ENCODE measurements at regions not wholly inside any gene's neighbourhood (a gene's known extent, or its start where the extent isn't known, plus 50 kb on each side); places are given as distances from the start of the nearest gene placed in this dataset.
A peak's percentile ranks its signal among the peaks of the same experiment; 100 is the strongest.
"Not testable (repeated sequence)": the region's sequence is repeated elsewhere in the genome, so short reads cannot be mapped to it uniquely, and the experiment has no call there.

- WGBS, result 32% methylated on average over 1 of the region's 1 CpG
- Histone ChIP-seq H3K27ac (ENCODE audit: low read length) (no peak overlapping the region), H3K4me1 (ENCODE audit: control insufficient read depth, insufficient read depth, low read length) (no peaks in the 10 kb centered on the region), H3K4me3 (ENCODE audit: low read length) (no peak overlapping the region), H3K9me3 (ENCODE audit: control insufficient read depth, low read length) (no peaks in the 10 kb centered on the region), H3K27me3 (ENCODE audit: control insufficient read depth, insufficient read depth) (no peaks in the 10 kb centered on the region)
- no peak for DNase-seq
- ATAC-seq, result no peak
- intact Hi-C loops (cut with DNase I), result no loop called here
These were observed 962.3 kb downstream of the EPHA3 start for GRCh38 chr3:90069748-90070147.

- Histone ChIP-seq H3K4me1 (ENCODE audit: control insufficient read depth, insufficient read depth, low read length) (no peaks in the 10 kb centered on the region), H3K27me3 (ENCODE audit: control insufficient read depth, insufficient read depth) (no peaks in the 10 kb centered on the region), H3K27ac (ENCODE audit: low read length) (no peak overlapping the region), H3K9me3 (ENCODE audit: control insufficient read depth, low read length) (no peaks in the 10 kb centered on the region), H3K4me3 (ENCODE audit: low read length) (no peak overlapping the region)
- ATAC-seq, result no peak
- intact Hi-C loops (cut with DNase I), result no loop called here
- no peak for DNase-seq
These were observed 968.7 kb downstream of the EPHA3 start for GRCh38 chr3:90076136-90076535.

- no peak overlapping the region for H3K4me3 ChIP-seq (ENCODE audit: low read length)
- H3K9me3 ChIP-seq (ENCODE audit: control insufficient read depth, low read length), result no peaks in the 10 kb centered on the region
- no peaks in the 10 kb centered on the region for H3K27me3 ChIP-seq (ENCODE audit: control insufficient read depth, insufficient read depth)
- H3K4me1 ChIP-seq (ENCODE audit: control insufficient read depth, insufficient read depth, low read length), result no peaks in the 10 kb centered on the region
- no peak for DNase-seq
- H3K27ac ChIP-seq (ENCODE audit: low read length), result no peak overlapping the region
- ATAC-seq, result no peak
- intact Hi-C loops (cut with DNase I), result no loop called here
- WGBS, result 76% methylated on average over 1 of the region's 1 CpG
These were observed 973.6 kb downstream of the EPHA3 start for GRCh38 chr3:90080988-90081387.

- intact Hi-C loops (cut with DNase I); ATAC-seq; H3K4me1 ChIP-seq (ENCODE audit: control insufficient read depth, insufficient read depth, low read length); H3K9me3 ChIP-seq (ENCODE audit: control insufficient read depth, low read length); H3K27me3 ChIP-seq (ENCODE audit: control insufficient read depth, insufficient read depth); DNase-seq; H3K4me3 ChIP-seq (ENCODE audit: low read length); H3K27ac ChIP-seq (ENCODE audit: low read length): not testable (repeated sequence)
- WGBS, result 73% methylated on average over 8 of the region's 8 CpGs
These were observed 978.9 kb downstream of the EPHA3 start for GRCh38 chr3:90086297-90086696.

GRCh38 chr3:90087703-90088102 is 980.3 kb downstream of the EPHA3 start:
- Histone ChIP-seq H3K4me3 (ENCODE audit: low read length) (no peak overlapping the region), H3K4me1 (ENCODE audit: control insufficient read depth, insufficient read depth, low read length) (no peaks in the 10 kb centered on the region), H3K27ac (ENCODE audit: low read length) (no peak overlapping the region), H3K9me3 (ENCODE audit: control insufficient read depth, low read length) (no peaks in the 10 kb centered on the region), H3K27me3 (ENCODE audit: control insufficient read depth, insufficient read depth) (no peaks in the 10 kb centered on the region)
- ATAC-seq (no peak), DNase-seq (no peak)
- intact Hi-C loops (cut with DNase I), result no loop called here
- WGBS, result 98% methylated on average over 2 of the region's 2 CpGs

GRCh38 chr3:90091549-90091948 is 984.1 kb downstream of the EPHA3 start:
- H3K4me3 ChIP-seq (ENCODE audit: low read length), result no peak overlapping the region
- H3K27me3 ChIP-seq (ENCODE audit: control insufficient read depth, insufficient read depth), result no peaks in the 10 kb centered on the region
- ATAC-seq (peak in 1 of 2 donors; percentile 62), DNase-seq (peak in 1 of 3 donors; percentile 28)
- H3K4me1 ChIP-seq (ENCODE audit: control insufficient read depth, insufficient read depth, low read length), result no peaks in the 10 kb centered on the region
- intact Hi-C loops (cut with DNase I), result loop anchor here in 1 of 4 donors (10.0 kb wide), 1 partner anchor 1877 kb away; no protein-coding TSS in a partner anchor
- 22% methylated on average over 2 of the region's 2 CpGs for WGBS
- no peaks in the 10 kb centered on the region for H3K9me3 ChIP-seq (ENCODE audit: control insufficient read depth, low read length)
- no peak overlapping the region for H3K27ac ChIP-seq (ENCODE audit: low read length)

GRCh38 chr3:90092994-90093393 is 985.6 kb downstream of the EPHA3 start:
- no peak overlapping the region for H3K27ac ChIP-seq (ENCODE audit: low read length)
- 65% methylated on average over 1 of the region's 1 CpG for WGBS

GRCh38 chr3:90095811-90096210 is 988.4 kb downstream of the EPHA3 start:
- H3K4me3 ChIP-seq (ENCODE audit: low read length), result no peak overlapping the region
- ATAC-seq (no peak), DNase-seq (no peak)
- WGBS, result 64% methylated on average over 2 of the region's 2 CpGs
- intact Hi-C loops (cut with DNase I), result loop anchor here in 1 of 4 donors (10.0 kb wide), 1 partner anchor 1881 kb away; no protein-coding TSS in a partner anchor
- no peak overlapping the region for H3K27ac ChIP-seq (ENCODE audit: low read length)
- no peaks in the 10 kb centered on the region for H3K27me3 ChIP-seq (ENCODE audit: control insufficient read depth, insufficient read depth)
- H3K9me3 ChIP-seq (ENCODE audit: control insufficient read depth, low read length), result no peaks in the 10 kb centered on the region
- no peaks in the 10 kb centered on the region for H3K4me1 ChIP-seq (ENCODE audit: control insufficient read depth, insufficient read depth, low read length)

More at GRCh38 chr3:90092994-90093393, 985.6 kb downstream of the EPHA3 start:
- intact Hi-C loops (cut with DNase I), result loop anchor here in 1 of 4 donors (10.0 kb wide), 1 partner anchor 1878 kb away; no protein-coding TSS in a partner anchor
- Histone ChIP-seq H3K9me3 (ENCODE audit: control insufficient read depth, low read length) (no peaks in the 10 kb centered on the region), H3K4me1 (ENCODE audit: control insufficient read depth, insufficient read depth, low read length) (no peaks in the 10 kb centered on the region), H3K4me3 (ENCODE audit: low read length) (no peak overlapping the region), H3K27me3 (ENCODE audit: control insufficient read depth, insufficient read depth) (no peaks in the 10 kb centered on the region)
- ATAC-seq, result no peak
- DNase-seq, result no peak

- no peaks in the 10 kb centered on the region for H3K9me3 ChIP-seq (ENCODE audit: control insufficient read depth, low read length)
- DNase-seq, result no peak
- WGBS, result 90% methylated on average over 1 of the region's 1 CpG
- H3K4me1 ChIP-seq (ENCODE audit: control insufficient read depth, insufficient read depth, low read length), result no peaks in the 10 kb centered on the region
- no peaks in the 10 kb centered on the region for H3K27me3 ChIP-seq (ENCODE audit: control insufficient read depth, insufficient read depth)
- ATAC-seq, result no peak
- intact Hi-C loops (cut with DNase I), result loop anchor here in 1 of 4 donors (10.0 kb wide), 1 partner anchor 1885 kb away; no protein-coding TSS in a partner anchor
- H3K27ac ChIP-seq (ENCODE audit: low read length), result no peak overlapping the region
- H3K4me3 ChIP-seq (ENCODE audit: low read length), result no peak overlapping the region
These were observed 992.1 kb downstream of the EPHA3 start for GRCh38 chr3:90099493-90099892.

- no peak for ATAC-seq
- Histone ChIP-seq H3K9me3 (ENCODE audit: control insufficient read depth, low read length) (no peaks in the 10 kb centered on the region), H3K4me3 (ENCODE audit: low read length) (no peak overlapping the region), H3K4me1 (ENCODE audit: control insufficient read depth, insufficient read depth, low read length) (no peaks in the 10 kb centered on the region), H3K27ac (ENCODE audit: low read length) (no peak overlapping the region), H3K27me3 (ENCODE audit: control insufficient read depth, insufficient read depth) (no peaks in the 10 kb centered on the region)
- no peak for DNase-seq
- intact Hi-C loops (cut with DNase I), result no loop called here
These were observed 994.7 kb downstream of the EPHA3 start for GRCh38 chr3:90102146-90102545.

- Histone ChIP-seq H3K27ac (ENCODE audit: low read length) (no peak overlapping the region), H3K9me3 (ENCODE audit: control insufficient read depth, low read length) (no peaks in the 10 kb centered on the region), H3K4me3 (ENCODE audit: low read length) (no peak overlapping the region), H3K27me3 (ENCODE audit: control insufficient read depth, insufficient read depth) (no peaks in the 10 kb centered on the region), H3K4me1 (ENCODE audit: control insufficient read depth, insufficient read depth, low read length) (no peaks in the 10 kb centered on the region)
- DNase-seq (no peak), ATAC-seq (no peak)
- intact Hi-C loops (cut with DNase I), result no loop called here
- WGBS, result 77% methylated on average over 5 of the region's 5 CpGs
These were observed 1013.9 kb downstream of the EPHA3 start for GRCh38 chr3:90121326-90121725.

- H3K27ac ChIP-seq (ENCODE audit: low read length), result no peak overlapping the region
- ATAC-seq (no peak), DNase-seq (no peak)
- 85% methylated on average over 2 of the region's 2 CpGs for WGBS
- H3K4me3 ChIP-seq (ENCODE audit: low read length), result no peak overlapping the region
- intact Hi-C loops (cut with DNase I), result no loop called here
- H3K27me3 ChIP-seq (ENCODE audit: control insufficient read depth, insufficient read depth), result no peaks in the 10 kb centered on the region
- no peaks in the 10 kb centered on the region for H3K4me1 ChIP-seq (ENCODE audit: control insufficient read depth, insufficient read depth, low read length)
- no peaks in the 10 kb centered on the region for H3K9me3 ChIP-seq (ENCODE audit: control insufficient read depth, low read length)
These were observed 1021.0 kb downstream of the EPHA3 start for GRCh38 chr3:90128391-90128790.
